HL-60 (cell line): ENCODE measurements at regions not wholly inside any gene's neighbourhood (a gene's known extent, or its start where the extent isn't known, plus 50 kb on each side); places are given as distances from the start of the nearest gene placed in this dataset.

ENCODE experiments used
- DNase-seq, 2 experiments: peaks; one replicate each; pipeline ENCODE4 v3.0.0-alpha.2; 2010 to 2020; ENCODE audit warnings: low read depth in 1 of 2, low spot score in 1 of 2
- H3K27ac ChIP-seq: fragments of 250-450 bp; sonication (Bioruptor Pico); replicated peaks from 2 replicates; pipeline ENCODE4 v1.5.1; 2020; ENCODE audit warnings: mild to moderate bottlenecking, moderate library complexity
- H3K27me3 ChIP-seq: fragments of 250-450 bp; sonication (Bioruptor Pico); 2 replicates; pipeline ENCODE4 v1.5.1; 2021; ENCODE audit warnings: mild to moderate bottlenecking, moderate library complexity; ENCODE audit not compliant: insufficient read depth, poor library complexity, severe bottlenecking
- H3K4me3 ChIP-seq: replicated peaks from 2 replicates; pipeline ENCODE4 v1.5.1; 2011; ENCODE audit warnings: mild to moderate bottlenecking, control low read depth, low read length; ENCODE audit not compliant: insufficient read depth
- CTCF ChIP-seq: IDR thresholded peaks from one replicate; pipeline ENCODE4 v1.5.1; 2011; ENCODE audit warnings: low read length, control low read depth, inconsistent platforms; ENCODE audit not compliant: insufficient read depth
- GABPA ChIP-seq: IDR thresholded peaks from 2 replicates; pipeline ENCODE4 v1.6.1; 2012; ENCODE audit warnings: low read depth
- POLR2AphosphoS5 ChIP-seq: IDR thresholded peaks from 2 replicates; pipeline ENCODE4 v1.6.1; 2012; ENCODE audit warnings: low read depth
- REST ChIP-seq: IDR thresholded peaks from 2 replicates; pipeline ENCODE4 v1.6.1; 2012; ENCODE audit warnings: low read depth; ENCODE audit not compliant: insufficient replicate concordance
- SPI1 ChIP-seq: IDR thresholded peaks from 2 replicates; pipeline ENCODE4 v1.6.1; 2012; ENCODE audit warnings: low read depth, mild to moderate bottlenecking, borderline replicate concordance

GRCh38 chr16:79355600-79356358 is 244.8 kb downstream of the MAF start:
- DNase-seq, result no peak
- Histone ChIP-seq H3K27ac (no peak overlapping the region), H3K4me3 (no peak overlapping the region), H3K27me3 (no peaks in the 10 kb centered on the region)
- TF ChIP-seq REST (no peak), CTCF (no peak), GABPA (no peak), POLR2AphosphoS5 (no peak), SPI1 (no peak)

- no peaks in the 10 kb centered on the region for H3K27me3 ChIP-seq
- H3K4me3 ChIP-seq, result no peak overlapping the region
- DNase-seq, result no peak
- no peak for TF ChIP-seq POLR2AphosphoS5
- no peak for TF ChIP-seq GABPA
- TF ChIP-seq SPI1, result no peak
- TF ChIP-seq REST, result no peak
- no peak for TF ChIP-seq CTCF
- no peak overlapping the region for H3K27ac ChIP-seq
These were observed 248.6 kb downstream of the MAF start for GRCh38 chr16:79351927-79352326.

- no peak for DNase-seq
- H3K27me3 ChIP-seq, result no peaks in the 10 kb centered on the region
- TF ChIP-seq POLR2AphosphoS5, result no peak
- no peak for TF ChIP-seq SPI1
- no peak for TF ChIP-seq CTCF
- no peak for TF ChIP-seq REST
- no peak for TF ChIP-seq GABPA
- H3K27ac ChIP-seq, result no peak overlapping the region
- H3K4me3 ChIP-seq, result no peak overlapping the region
These were observed 250.7 kb downstream of the MAF start for GRCh38 chr16:79349803-79350202.
